ENCODE measurements at regions not wholly inside any gene's neighbourhood (a gene's known extent, or its start where the extent isn't known, plus 50 kb on each side); places are given as distances from the start of the nearest gene placed in this dataset.

GRCh38 chr2:71959494-71959893 lies 188.2 kb downstream of the CYP26B1 start:
- Histone ChIP-seq H3K18ac (ENCODE audit: extremely low read depth, low read length) (no peak overlapping the region), H3K4ac (replicated peaks; ENCODE audit: insufficient read length, low read depth, low read length) (no peak overlapping the region), H4K8ac (ENCODE audit: extremely low read depth, insufficient read depth, low read length) (no peak overlapping the region), H3K56ac (replicated peaks; ENCODE audit: insufficient read length, low read depth, low read length) (no peak overlapping the region), H3K14ac (ENCODE audit: insufficient read length) (no peak overlapping the region), H3K4me3 (ENCODE audit: extremely low read depth in 1 of 4, insufficient read depth in 2 of 4, low read depth in 3 of 4, low read length in 4 of 4) (no peak overlapping the region), H3K23ac (ENCODE audit: insufficient read length) (no peak overlapping the region), H3K4me1 (replicated peaks in 1 of 4; ENCODE audit: control insufficient read depth in 3 of 4, insufficient read depth in 4 of 4, low read length in 3 of 4) (no peaks in the 10 kb centered on the region), H3K79me2 (ENCODE audit: control insufficient read depth in 1 of 2, insufficient read depth in 2 of 2, low read length in 2 of 2) (no peaks in the 10 kb centered on the region), H3K9ac (replicated peaks in 1 of 4; ENCODE audit: extremely low read depth in 1 of 4, low read depth in 3 of 4, low read length in 3 of 4) (no peak overlapping the region), H4K91ac (replicated peaks; ENCODE audit: insufficient read length, low read length) (no peak overlapping the region), H2BK5ac (ENCODE audit: low read depth, low read length) (no peak overlapping the region), H2AK5ac (ENCODE audit: low read depth, low read length) (no peak overlapping the region), H2BK120ac (replicated peaks; ENCODE audit: low read depth, low read length) (no peak overlapping the region), H3K9me3 (ENCODE audit: insufficient read depth in 2 of 2, low read depth in 1 of 2, low read length in 1 of 2) (peaks cover 4 to 6% of the 10 kb centered on the region in 2 experiments; a peak in 2 of 4 replicates), H3K4me2 (ENCODE audit: insufficient read depth in 1 of 2, low read depth in 2 of 2, low read length in 2 of 2) (no peak overlapping the region), H2BK20ac (ENCODE audit: low read length) (no peak overlapping the region), H4K20me1 (replicated peaks in 1 of 2; ENCODE audit: control insufficient read depth in 1 of 2, insufficient read depth in 2 of 2, low read length in 2 of 2) (no peaks in the 10 kb centered on the region), H3K27ac (ENCODE audit: low read depth, low read length) (no peak overlapping the region), H3K36me3 (ENCODE audit: control insufficient read depth in 2 of 4, insufficient read depth in 4 of 4, low read length in 3 of 4) (no peaks in the 10 kb centered on the region), H3K23me2 (ENCODE audit: low read depth, low read length) (no peaks in the 10 kb centered on the region; the same call in 1 of the 2 replicates), H2BK15ac (ENCODE audit: low read length) (no peak overlapping the region), H2AFZ (ENCODE audit: low read length) (no peak overlapping the region), H3K79me1 (ENCODE audit: low read depth, low read length) (no peaks in the 10 kb centered on the region), H3K27me3 (replicated peaks in 1 of 4; ENCODE audit: control insufficient read depth in 3 of 4, extremely low read depth in 1 of 4, insufficient read depth in 3 of 4, low read length in 3 of 4) (no peaks in the 10 kb centered on the region), H2BK12ac (ENCODE audit: low read depth, low read length) (no peak overlapping the region), H4K5ac (ENCODE audit: insufficient read length, low read depth, low read length) (no peak overlapping the region)
- TF ChIP-seq NANOG (IDR thresholded peaks at IDR 0.05; ENCODE audit: insufficient read depth, low read depth, low read length, poor library complexity, severe bottlenecking) (no peak), TAF7 (optimal IDR thresholded peaks at IDR 0.05; ENCODE audit: borderline replicate concordance, low read depth, low read length) (no peak), BCL11A (IDR thresholded peaks at IDR 0.05; ENCODE audit: low read depth in 2 of 2, low read length in 2 of 2) (no peak), SP2 (IDR thresholded peaks at IDR 0.05; ENCODE audit: low read length) (no peak), TBP (IDR thresholded peaks at IDR 0.05; ENCODE audit: low read depth, low read length) (no peak), RFX5 (IDR thresholded peaks at IDR 0.05; ENCODE audit: borderline replicate concordance, low read depth, low read length) (no peak), TAF1 (IDR thresholded peaks at IDR 0.05; ENCODE audit: low read depth, low read length) (no peak), CHD1 (IDR thresholded peaks at IDR 0.05; ENCODE audit: low read depth, low read length) (no peak), KDM4A (IDR thresholded peaks at IDR 0.05; ENCODE audit: low read depth, low read length, severe bottlenecking) (no peak), GABPA (IDR thresholded peaks at IDR 0.05; ENCODE audit: borderline replicate concordance, insufficient read depth, low read length) (no peak), CBX8 (IDR thresholded peaks at IDR 0.05; ENCODE audit: borderline replicate concordance, low read depth, low read length) (no peak), EZH2 (IDR thresholded peaks at IDR 0.05; ENCODE audit: low read depth, low read length, severe bottlenecking) (no peak), SP1 (IDR thresholded peaks at IDR 0.05; ENCODE audit: low read depth, low read length) (no peak)
- CTCF ChIA-PET (ENCODE audit: partially characterized antibody): no interaction called here
- POLR2A ChIA-PET (ENCODE audit: partially characterized antibody): no interaction called here
- no peak for FAIRE-seq
- no peak for DNase-seq (ENCODE audit: low read depth in 1 of 2, low spot score in 2 of 2)
